ENCODE measurements at regions not wholly inside any gene's neighbourhood (a gene's known extent, or its start where the extent isn't known, plus 50 kb on each side); places are given as distances from the start of the nearest gene placed in this dataset.
"Not testable (repeated sequence)": the region's sequence is repeated elsewhere in the genome, so short reads cannot be mapped to it uniquely, and the experiment has no call there.

GRCh38 chr11:129637473-129637872 is 178.2 kb upstream of the TMEM45B start:
- DNase-seq (ENCODE audit: low read depth in 2 of 2) = no peak

GRCh38 chr11:129637983-129638776 is 177.5 kb upstream of the TMEM45B start:
- DNase-seq (ENCODE audit: low read depth in 2 of 2) = no peak

GRCh38 chr11:129639300-129639699 is 176.3 kb upstream of the TMEM45B start:
- no peak for DNase-seq (ENCODE audit: low read depth in 2 of 2)

- DNase-seq (ENCODE audit: low read depth in 2 of 2) = no peak
Measured at GRCh38 chr11:129640671-129641070, 175.0 kb upstream of the TMEM45B start.

- no peak for DNase-seq (ENCODE audit: low read depth in 2 of 2)
Measured at GRCh38 chr11:129643031-129643721, 172.5 kb upstream of the TMEM45B start.

- DNase-seq (ENCODE audit: low read depth in 2 of 2) = no peak
Measured at GRCh38 chr11:129644326-129644725, 171.3 kb upstream of the TMEM45B start.

GRCh38 chr11:129645943-129646342 is 169.7 kb upstream of the TMEM45B start:
- DNase-seq (ENCODE audit: low read depth in 2 of 2) = no peak

GRCh38 chr11:129650044-129650443 is 165.6 kb upstream of the TMEM45B start:
- DNase-seq (ENCODE audit: low read depth in 2 of 2) = not testable (repeated sequence)

- DNase-seq (ENCODE audit: low read depth in 2 of 2) = no peak
Measured at GRCh38 chr11:129652835-129653234, 162.8 kb upstream of the TMEM45B start.

GRCh38 chr11:129655247-129655832 is 160.3 kb upstream of the TMEM45B start:
- DNase-seq (ENCODE audit: low read depth in 2 of 2) = no peak

- no peak for DNase-seq (ENCODE audit: low read depth in 2 of 2)
Measured at GRCh38 chr11:129657866-129658525, 157.7 kb upstream of the TMEM45B start.

- DNase-seq (ENCODE audit: low read depth in 2 of 2) = no peak
Measured at GRCh38 chr11:129658526-129658867, 157.2 kb upstream of the TMEM45B start.

- no peak for DNase-seq (ENCODE audit: low read depth in 2 of 2)
Measured at GRCh38 chr11:129680907-129681306, 134.7 kb upstream of the TMEM45B start.

- no peak for DNase-seq (ENCODE audit: low read depth in 2 of 2)
Measured at GRCh38 chr11:129681344-129682114, 134.1 kb upstream of the TMEM45B start.

GRCh38 chr11:129686269-129686668 is 129.4 kb upstream of the TMEM45B start:
- no peak for DNase-seq (ENCODE audit: low read depth in 2 of 2)

- no peak for DNase-seq (ENCODE audit: low read depth in 2 of 2)
Measured at GRCh38 chr11:129691142-129691541, 124.5 kb upstream of the TMEM45B start.

GRCh38 chr11:129694538-129694937 is 121.1 kb upstream of the TMEM45B start:
- DNase-seq (ENCODE audit: low read depth in 2 of 2) = no peak

GRCh38 chr11:129694966-129695365 is 120.7 kb upstream of the TMEM45B start:
- DNase-seq (ENCODE audit: low read depth in 2 of 2) = no peak

- peak; percentile 49 to 60 for DNase-seq (ENCODE audit: low read depth in 2 of 2)
Measured at GRCh38 chr11:129695571-129696308, 119.9 kb upstream of the TMEM45B start.

GRCh38 chr11:129696309-129696989 is 119.2 kb upstream of the TMEM45B start:
- DNase-seq (ENCODE audit: low read depth in 2 of 2) = no peak
